HG02870 (cell line): ENCODE measurements at regions not wholly inside any gene's neighbourhood (a gene's known extent, or its start where the extent isn't known, plus 50 kb on each side); places are given as distances from the start of the nearest gene placed in this dataset.

Source experiments
- ATAC-seq: cut with Tn5 transposase; IDR thresholded peaks from one replicate; pipeline ENCODE4 v1.9.1; 2021; ENCODE audit warnings: mild to moderate bottlenecking, moderate library complexity; ENCODE audit not compliant: unreplicated experiment

DNA sequence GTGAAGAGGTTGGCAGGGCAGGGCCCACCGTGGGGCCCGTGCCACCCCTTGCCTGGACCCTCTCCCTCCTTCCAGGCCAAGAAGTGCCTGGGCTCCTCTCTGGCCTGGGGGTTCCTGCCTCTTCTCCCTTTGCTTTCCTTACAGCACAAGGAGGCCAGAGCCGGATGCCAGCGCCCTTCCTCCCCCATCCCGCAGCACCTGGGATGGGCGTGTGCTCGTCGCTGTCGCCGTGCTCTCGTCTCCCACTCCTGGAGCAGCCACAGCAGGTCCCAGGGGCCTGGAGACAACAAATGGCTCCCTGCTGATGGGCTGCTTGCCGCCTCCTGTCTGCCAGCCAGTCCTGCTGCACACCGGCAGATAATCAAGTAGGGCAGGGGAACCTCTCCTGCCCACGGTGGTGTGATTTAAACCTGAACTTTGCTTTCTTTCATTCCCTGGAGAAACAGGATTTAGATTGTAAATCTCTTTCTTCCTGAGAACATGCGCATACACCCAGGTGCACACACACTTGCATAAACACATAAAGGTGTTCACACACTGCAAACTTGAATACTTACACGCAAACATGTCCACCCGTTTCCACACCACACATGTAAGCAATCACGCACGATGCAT lies 50.8 kb upstream of the POU3F1 start:
- no peak for ATAC-seq
